Pancreas (tissue), 10 donors: ENCODE measurements at regions not wholly inside any gene's neighbourhood (a gene's known extent, or its start where the extent isn't known, plus 50 kb on each side); places are given as distances from the start of the nearest gene placed in this dataset.

ENCODE experiments used
- ATAC-seq, 4 donors: fragments of 200-7000 bp; cut with Tn5 transposase; one replicate each; pipeline versions ENCODE4 v1.8.0 to v1.9.1; 2020; ENCODE audit warnings: mild to moderate bottlenecking in 4 of 4, moderate library complexity in 4 of 4
- DNase-seq, 6 donors: peaks; one replicate each; pipeline ENCODE4 v3.0.0-alpha.2; 2020
- FAIRE-seq: peaks from 2 replicates; lab custom pipeline; 2012; peaks lifted over from hg19 to GRCh38; lab: Jason Lieb, UNC
- H3K27ac ChIP-seq, 4 donors: fragments of 200-600 bp; sonication (generic); 1 replicate in 3 of 4; 2 replicates in 1 of 4; pipeline versions ENCODE4 v1.5.0 to v1.8.0; 2020
- H3K27me3 ChIP-seq, 4 donors: fragments of 200-600 bp; one replicate each; pipeline ENCODE4 v1.8.0; 2021
- H3K36me3 ChIP-seq, 3 donors: fragments of 200-600 bp; sonication (generic) in 1 of 3; one replicate each; pipeline versions ENCODE4 v1.5.0 to v1.8.0; 2020 to 2021
- H3K4me1 ChIP-seq, 3 donors: fragments of 200-600 bp; one replicate each; pipeline ENCODE4 v1.8.0; 2021
- H3K4me3 ChIP-seq, 4 donors: fragments of 200-600 bp; sonication (generic) in 2 of 4; one replicate each; pipeline versions ENCODE4 v1.5.0 to v1.8.0; 2020 to 2021
- H3K9me3 ChIP-seq, 4 donors: fragments of 200-600 bp; one replicate each; pipeline ENCODE4 v1.8.0; 2021
- CTCF ChIP-seq, 4 donors: fragments of 200-600 bp; sonication (generic) in 3 of 4; IDR thresholded peaks; one replicate each; pipeline versions ENCODE4 v1.5.0 to v1.8.0; 2021; ENCODE audit warnings: antibody characterized with exemption in 4 of 4
- whole genome bisulfite sequencing, 2 donors: extraction: QIAGEN DNeasy Blood & Tissue Kit; methylation state at CpG; one replicate each; pipeline ENCODE4 v1.1.7; 2013; 5-methylcytosine and 5-hydroxymethylcytosine counted together
- intact Hi-C, 3 donors: fragments of 100-400 bp; cut with DNase I; formaldehyde crosslinking; loops; one replicate each; pipeline versions ENCODE4 v1.11.1 to v1.14.2; 2022
- donor health status: healthy with polysubstance abuse.
- donor health status: DM: no; HTN: no; CAD: no; lungs with moderate emphysema.
- donor health status: DM: no; HTN: no; CAD: no.
- donor health status: control.
- donor health status: control.
- donor health status: Bipolar disorder and iron deficiency.
- donor health status: DM: yes; HTN: yes; CAD: no.
- donor health status: DM: no; HTN: no; CAD: no.
- donor health status: DM: no; HTN: no; CAD: no.
- donor health status: DM: yes; HTN: yes; CAD: no.

- TF ChIP-seq CTCF (IDR thresholded peaks at IDR 0.05): no peak
- intact Hi-C loops: no loop called here
- FAIRE-seq: no peak
- H3K4me3 ChIP-seq: no peak overlapping the region
- 7 to 8% methylated on average over 2 of the region's 2 CpGs for WGBS, 2 donors
- H3K36me3 ChIP-seq: no peaks in the 10 kb centered on the region
- no peak for ATAC-seq
- H3K27me3 ChIP-seq: peaks cover 0 to 70% (median 16%) of the 10 kb centered on the region in 4 donors
- H3K9me3 ChIP-seq: no peaks in the 10 kb centered on the region
- no peaks in the 10 kb centered on the region for H3K4me1 ChIP-seq
- no peak for DNase-seq
- no peak overlapping the region for H3K27ac ChIP-seq
Observed at GRCh38 chr6:28736121-28736520, 187.7 kb downstream of the TRIM27 start.

GRCh38 chr6:28737750-28738395 lies 185.9 kb downstream of the TRIM27 start:
- Histone ChIP-seq H3K36me3 (no peaks in the 10 kb centered on the region), H3K27ac (no peak overlapping the region), H3K27me3 (peaks cover 0 to 80% (median 19%) of the 10 kb centered on the region in 4 donors), H3K4me1 (no peaks in the 10 kb centered on the region), H3K9me3 (no peaks in the 10 kb centered on the region), H3K4me3 (no peak overlapping the region)
- no peak for FAIRE-seq
- ATAC-seq: no peak
- DNase-seq: no peak
- TF ChIP-seq CTCF (IDR thresholded peaks at IDR 0.05): no peak
- WGBS, 2 donors: 7 to 10% methylated on average over 17 of the region's 17 CpGs
- intact Hi-C loops: no loop called here

DNA sequence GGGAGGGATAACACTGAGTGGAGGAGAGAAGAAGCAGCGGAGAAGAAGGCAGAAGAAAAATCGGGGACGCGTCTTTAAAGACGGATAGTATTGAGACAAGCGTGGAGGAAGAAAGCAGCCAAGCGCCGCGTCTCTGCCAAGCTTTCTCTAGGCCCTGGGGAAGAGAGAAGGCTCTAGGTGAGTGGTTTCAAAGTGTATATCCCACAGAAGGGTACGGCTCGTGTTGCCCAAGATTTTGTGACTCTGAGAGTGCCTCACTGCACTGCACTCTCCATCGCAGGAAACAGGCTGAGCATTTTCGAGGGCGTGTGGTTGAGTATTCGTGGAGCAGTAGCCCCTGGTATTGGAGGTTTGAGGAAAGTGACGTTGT lies 185.4 kb downstream of the TRIM27 start:
- Histone ChIP-seq H3K36me3 (no peaks in the 10 kb centered on the region), H3K27me3 (peaks cover 0 to 82% (median 19%) of the 10 kb centered on the region in 4 donors), H3K4me1 (no peaks in the 10 kb centered on the region), H3K9me3 (no peaks in the 10 kb centered on the region), H3K27ac (no peak overlapping the region), H3K4me3 (no peak overlapping the region)
- 2 to 3% methylated on average over 16 of the region's 16 CpGs for WGBS, 2 donors
- no peak for ATAC-seq
- DNase-seq: no peak
- FAIRE-seq: no peak
- intact Hi-C loops: no loop called here
- no peak for TF ChIP-seq CTCF (IDR thresholded peaks at IDR 0.05)

- no peaks in the 10 kb centered on the region for H3K9me3 ChIP-seq
- 29 to 32% methylated on average over 3 of the region's 3 CpGs for WGBS, 2 donors
- FAIRE-seq (no peak), DNase-seq (no peak), ATAC-seq (no peak)
- H3K27ac ChIP-seq: no peak overlapping the region
- no peaks in the 10 kb centered on the region for H3K4me1 ChIP-seq
- peaks cover 0 to 61% (median 16%) of the 10 kb centered on the region in 4 donors for H3K27me3 ChIP-seq
- intact Hi-C loops: no loop called here
- H3K36me3 ChIP-seq: no peaks in the 10 kb centered on the region
- H3K4me3 ChIP-seq: no peak overlapping the region
- TF ChIP-seq CTCF (IDR thresholded peaks at IDR 0.05): no peak
Observed at GRCh38 chr6:28741363-28741762, 182.4 kb downstream of the TRIM27 start.

- FAIRE-seq (no peak), DNase-seq (no peak), ATAC-seq (no peak)
- Histone ChIP-seq H3K27ac (no peak overlapping the region), H3K4me3 (no peak overlapping the region), H3K27me3 (peaks cover 0 to 59% (median 9%) of the 10 kb centered on the region in 4 donors), H3K9me3 (no peaks in the 10 kb centered on the region), H3K36me3 (no peaks in the 10 kb centered on the region), H3K4me1 (no peaks in the 10 kb centered on the region)
- intact Hi-C loops: no loop called here
- no peak for TF ChIP-seq CTCF (IDR thresholded peaks at IDR 0.05)
- 3 to 4% methylated on average over 19 of the region's 19 CpGs for WGBS, 2 donors
Observed at GRCh38 chr6:28742668-28743270, 181.0 kb downstream of the TRIM27 start.
